ENCODE measurements at regions not wholly inside any gene's neighbourhood (a gene's known extent, or its start where the extent isn't known, plus 50 kb on each side); places are given as distances from the start of the nearest gene placed in this dataset.
"Not testable (repeated sequence)": the region's sequence is repeated elsewhere in the genome, so short reads cannot be mapped to it uniquely, and the experiment has no call there.

DNA sequence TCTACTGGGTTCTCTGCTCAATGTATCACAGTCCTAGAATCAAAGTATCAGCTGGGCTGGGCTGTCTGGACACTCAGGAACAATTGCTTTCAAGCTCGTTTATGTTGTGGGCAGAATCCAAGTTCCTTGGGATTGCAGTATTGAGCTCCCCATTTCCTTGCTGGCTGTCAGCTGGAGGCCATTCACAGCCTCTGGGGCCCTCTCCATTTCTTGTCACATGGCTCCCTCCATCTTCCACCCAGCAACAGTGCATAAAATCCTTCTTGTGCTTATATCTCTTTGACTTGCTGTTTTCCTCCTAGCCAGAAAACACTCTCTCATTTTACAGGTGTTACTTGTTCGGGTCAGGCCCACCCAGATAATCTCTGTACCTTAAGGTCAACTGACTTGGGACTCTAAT, 363.5 kb downstream of the IGSF11 start:
- H3K4me3 ChIP-seq (ENCODE audit: low read depth, low read length) = no peak overlapping the region
- TF ChIP-seq, protein P1, sequence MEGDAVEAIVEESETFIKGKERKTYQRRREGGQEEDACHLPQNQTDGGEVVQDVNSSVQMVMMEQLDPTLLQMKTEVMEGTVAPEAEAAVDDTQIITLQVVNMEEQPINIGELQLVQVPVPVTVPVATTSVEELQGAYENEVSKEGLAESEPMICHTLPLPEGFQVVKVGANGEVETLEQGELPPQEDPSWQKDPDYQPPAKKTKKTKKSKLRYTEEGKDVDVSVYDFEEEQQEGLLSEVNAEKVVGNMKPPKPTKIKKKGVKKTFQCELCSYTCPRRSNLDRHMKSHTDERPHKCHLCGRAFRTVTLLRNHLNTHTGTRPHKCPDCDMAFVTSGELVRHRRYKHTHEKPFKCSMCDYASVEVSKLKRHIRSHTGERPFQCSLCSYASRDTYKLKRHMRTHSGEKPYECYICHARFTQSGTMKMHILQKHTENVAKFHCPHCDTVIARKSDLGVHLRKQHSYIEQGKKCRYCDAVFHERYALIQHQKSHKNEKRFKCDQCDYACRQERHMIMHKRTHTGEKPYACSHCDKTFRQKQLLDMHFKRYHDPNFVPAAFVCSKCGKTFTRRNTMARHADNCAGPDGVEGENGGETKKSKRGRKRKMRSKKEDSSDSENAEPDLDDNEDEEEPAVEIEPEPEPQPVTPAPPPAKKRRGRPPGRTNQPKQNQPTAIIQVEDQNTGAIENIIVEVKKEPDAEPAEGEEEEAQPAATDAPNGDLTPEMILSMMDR (conservative IDR thresholded peaks at IDR 0.05; ENCODE audit: low read depth, low read length) = no peak
- no peak for DNase-seq (ENCODE audit: low read depth)

GRCh38 chr3:118675305-118675704, 359.3 kb downstream of the IGSF11 start:
- H3K4me3 ChIP-seq (ENCODE audit: low read depth, low read length) = no peak overlapping the region
- TF ChIP-seq, protein P1 (conservative IDR thresholded peaks at IDR 0.05; ENCODE audit: low read depth, low read length) = no peak
- no peak for DNase-seq (ENCODE audit: low read depth)

- DNase-seq (ENCODE audit: low read depth); H3K4me3 ChIP-seq (ENCODE audit: low read depth, low read length): not testable (repeated sequence)
These were observed 356.0 kb downstream of the IGSF11 start for GRCh38 chr3:118678663-118679062.

- no peak overlapping the region for H3K4me3 ChIP-seq (ENCODE audit: low read depth, low read length)
- TF ChIP-seq, protein P1 (conservative IDR thresholded peaks at IDR 0.05; ENCODE audit: low read depth, low read length) = no peak
- no peak for DNase-seq (ENCODE audit: low read depth)
These were observed 351.7 kb downstream of the IGSF11 start for GRCh38 chr3:118682921-118683320.

- TF ChIP-seq, protein P1 (conservative IDR thresholded peaks at IDR 0.05; ENCODE audit: low read depth, low read length) = no peak
- no peak overlapping the region for H3K4me3 ChIP-seq (ENCODE audit: low read depth, low read length)
- no peak for DNase-seq (ENCODE audit: low read depth)
These were observed 351.0 kb downstream of the IGSF11 start for GRCh38 chr3:118683636-118684035.

GRCh38 chr3:118688396-118688884, 346.2 kb downstream of the IGSF11 start:
- H3K4me3 ChIP-seq (ENCODE audit: low read depth, low read length) = no peak overlapping the region
- DNase-seq (ENCODE audit: low read depth) = no peak
- TF ChIP-seq, protein P1 (conservative IDR thresholded peaks at IDR 0.05; ENCODE audit: low read depth, low read length) = no peak

- TF ChIP-seq, protein P1 (conservative IDR thresholded peaks at IDR 0.05; ENCODE audit: low read depth, low read length) = no peak
- DNase-seq (ENCODE audit: low read depth) = no peak
These were observed 342.2 kb downstream of the IGSF11 start for GRCh38 chr3:118692416-118692815.

More at GRCh38 chr3:118692416-118692815, 342.2 kb downstream of the IGSF11 start:
- no peak overlapping the region for H3K4me3 ChIP-seq (ENCODE audit: low read depth, low read length)

Data from choroid plexus epithelial cell (primary cell).